SHP77 treated with DMSO at 0.1 percent for 48 hours (cell line): ENCODE measurements at regions not wholly inside any gene's neighbourhood (a gene's known extent, or its start where the extent isn't known, plus 50 kb on each side); places are given as distances from the start of the nearest gene placed in this dataset.

ENCODE experiments used
- DNase-seq: peaks from one replicate; lab custom pipeline; 2025; lab: John Stamatoyannopoulos, UW

DNA sequence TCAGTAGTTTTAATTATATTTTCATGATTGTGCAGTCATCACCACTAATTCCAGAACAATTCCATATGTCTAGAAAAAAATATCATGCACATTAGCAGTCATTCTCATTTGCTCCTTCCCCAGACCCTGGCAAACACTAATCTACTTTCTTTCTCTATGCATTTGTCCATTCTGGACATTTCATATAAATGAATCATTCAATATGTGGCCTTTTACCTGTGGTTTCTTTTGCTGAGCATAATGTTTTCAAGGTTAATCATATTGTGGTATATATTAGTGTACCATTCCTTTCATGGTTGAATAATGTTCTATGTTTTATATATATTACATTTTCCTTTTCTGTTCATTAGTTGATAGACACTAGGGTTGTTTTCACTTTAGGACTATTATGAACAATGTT, 811.1 kb upstream of the RAG2 start:
- no peak for DNase-seq

DNA sequence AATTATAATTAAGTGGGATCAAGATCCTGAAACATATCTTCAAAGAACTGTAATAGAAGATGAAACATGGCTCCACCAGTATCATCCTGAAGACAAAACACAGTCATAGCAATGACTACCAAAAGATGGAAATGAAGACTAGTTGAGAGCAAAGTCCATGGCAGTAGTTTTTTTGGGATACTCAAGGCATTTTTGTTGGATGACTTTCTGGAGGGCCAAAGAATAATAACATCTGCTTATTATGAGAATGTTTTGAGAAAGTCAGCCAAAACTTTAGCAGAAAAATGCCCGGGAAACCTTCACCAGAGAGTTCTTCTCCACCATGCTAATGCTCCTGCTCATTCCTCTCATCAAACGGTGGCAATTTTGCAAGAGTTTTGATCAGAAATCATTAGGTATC, 809.4 kb upstream of the RAG2 start:
- no peak for DNase-seq

DNA sequence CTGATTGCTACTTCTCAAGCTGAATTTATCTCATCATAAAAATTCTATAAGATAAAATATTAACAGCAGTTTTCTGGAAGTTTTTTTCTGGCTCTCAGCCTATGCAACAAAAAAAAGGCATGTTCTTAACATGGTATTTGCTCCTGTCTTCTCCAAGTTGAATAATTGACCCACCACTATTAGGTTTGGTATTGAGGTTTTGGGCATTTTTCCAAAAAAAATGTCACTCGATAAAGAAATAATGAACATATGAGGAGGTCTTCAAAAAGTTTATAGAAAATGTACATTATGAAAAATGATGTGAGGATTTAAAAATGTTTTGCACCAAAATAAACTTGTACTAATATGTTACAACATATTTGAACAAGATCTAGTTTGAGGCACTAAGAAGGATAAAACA, 808.6 kb upstream of the RAG2 start:
- no peak for DNase-seq

DNA sequence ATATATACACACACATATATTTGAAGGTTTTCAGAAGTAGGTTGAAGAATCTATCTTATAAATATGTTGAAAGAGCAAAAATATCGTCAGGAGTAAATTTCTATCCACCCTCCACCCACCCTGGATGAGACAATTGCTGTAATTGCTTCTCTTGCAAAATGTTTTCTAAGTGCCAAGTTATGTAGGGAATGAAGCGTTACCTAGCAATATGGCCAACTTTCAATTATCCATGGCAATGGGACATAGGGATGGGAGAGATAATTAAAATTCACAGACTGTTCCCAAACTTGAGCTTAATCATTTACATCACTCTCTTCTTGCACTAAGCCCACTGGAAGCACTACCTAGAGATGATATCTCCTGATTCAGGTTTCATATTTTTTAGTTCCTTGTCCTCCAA, 806.2 kb upstream of the RAG2 start:
- no peak for DNase-seq

DNA sequence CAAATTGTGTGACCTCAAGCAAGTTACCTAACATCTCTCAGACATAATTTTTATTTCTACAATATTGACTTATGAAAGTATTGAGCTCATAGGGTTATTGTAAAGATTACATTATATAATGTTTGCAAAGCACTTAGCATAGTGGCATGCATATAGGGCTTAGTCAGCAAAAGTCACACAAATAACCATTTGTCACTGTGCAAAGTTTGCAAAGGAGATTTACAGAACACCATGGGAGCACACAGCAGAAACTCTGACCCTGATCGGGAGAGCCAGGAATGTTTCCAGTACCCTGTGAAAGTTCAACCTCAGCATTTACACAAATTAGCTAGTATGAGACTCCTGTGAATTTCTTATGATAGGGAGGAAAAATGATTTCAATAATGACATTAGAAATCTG, 804.6 kb upstream of the RAG2 start:
- no peak for DNase-seq

DNA sequence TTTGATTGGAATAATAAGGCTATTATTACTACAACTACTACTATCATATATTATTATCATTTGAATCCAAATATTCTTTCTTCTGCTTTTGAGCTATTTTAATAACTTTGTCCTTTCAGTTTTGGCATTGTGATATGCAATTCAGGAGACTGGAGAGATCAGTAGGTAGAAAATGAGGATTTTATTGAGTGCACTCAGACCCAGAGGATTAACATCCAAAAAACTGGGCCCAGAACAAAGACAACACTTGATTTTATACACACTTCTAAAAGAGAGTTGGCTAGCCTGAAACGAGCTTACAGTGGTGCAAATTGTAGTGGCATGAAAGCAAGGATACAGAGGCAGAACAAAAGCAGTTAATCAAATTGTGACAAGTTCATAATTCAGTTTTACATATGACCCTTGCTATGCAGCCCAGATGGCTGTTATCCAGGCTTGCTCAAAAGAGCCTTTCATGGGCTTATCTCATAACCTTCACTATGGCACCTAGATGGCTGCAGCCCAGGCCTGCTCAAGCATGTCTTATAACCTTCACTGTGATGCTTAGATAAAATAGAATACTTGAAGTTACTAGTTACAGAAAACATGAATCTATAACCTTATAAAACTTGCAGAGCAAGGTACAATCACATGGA, 796.3 kb upstream of the RAG2 start:
- no peak for DNase-seq

DNA sequence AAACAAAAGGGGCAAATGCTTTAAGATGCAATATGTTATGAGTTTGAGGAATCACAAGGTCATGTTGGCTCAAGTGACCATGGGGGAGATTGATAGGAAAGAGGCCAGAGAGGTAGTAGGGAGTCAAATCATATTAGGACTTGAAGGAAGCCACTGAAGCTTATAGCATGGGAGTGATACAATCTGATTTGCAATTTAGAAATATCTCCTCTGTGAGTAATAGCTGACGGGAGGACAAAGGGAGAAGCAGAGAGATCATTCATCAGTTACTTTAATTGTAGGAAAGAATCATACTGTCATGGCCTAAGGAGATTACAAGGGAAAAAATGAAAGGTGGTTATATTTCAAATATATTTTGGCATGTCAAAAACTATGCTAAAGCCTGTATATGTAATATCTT, 793.6 kb upstream of the RAG2 start:
- no peak for DNase-seq

DNA sequence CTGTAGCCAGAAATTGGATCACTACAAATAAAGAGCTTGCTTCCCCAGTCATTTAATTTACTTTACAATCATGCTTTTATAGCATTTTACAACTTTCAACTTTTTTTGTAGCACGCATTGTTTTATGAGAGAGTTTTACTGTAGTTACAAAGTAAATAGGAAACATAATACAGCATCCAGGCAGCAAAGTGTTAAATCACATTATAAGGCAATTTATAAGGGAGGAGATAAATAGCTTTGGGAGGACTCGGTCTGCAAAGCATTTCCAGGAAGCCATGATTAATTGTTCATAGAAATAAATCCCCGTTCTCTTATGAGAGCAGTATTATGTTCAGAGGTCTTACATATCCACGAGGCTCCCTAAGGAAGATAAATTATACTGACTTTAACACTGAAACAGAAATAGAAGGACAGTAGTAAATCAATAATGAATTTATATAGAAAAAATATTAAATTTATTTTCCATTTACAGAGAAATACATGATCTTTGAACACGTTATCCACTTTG, 792.6 kb upstream of the RAG2 start:
- DNase-seq: no peak

DNA sequence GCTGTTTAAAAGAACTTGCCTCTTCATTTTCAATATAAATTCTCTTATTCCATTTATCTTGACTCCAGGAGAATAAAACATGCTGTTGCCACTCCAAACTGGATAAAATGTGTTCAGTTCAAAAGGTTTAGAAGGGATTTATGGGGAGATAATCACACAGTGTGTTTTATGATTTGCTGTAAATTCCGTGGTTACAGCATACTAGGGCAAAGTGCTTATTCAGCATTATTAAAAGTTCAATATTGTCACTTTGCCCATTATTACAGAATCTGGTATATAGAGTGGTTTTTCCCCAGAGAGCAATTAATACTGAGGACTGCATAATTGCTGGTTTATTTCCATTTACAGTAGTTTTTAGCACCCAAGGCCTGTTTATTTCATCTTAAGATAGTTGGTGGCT, 780.9 kb upstream of the RAG2 start:
- no peak for DNase-seq

DNA sequence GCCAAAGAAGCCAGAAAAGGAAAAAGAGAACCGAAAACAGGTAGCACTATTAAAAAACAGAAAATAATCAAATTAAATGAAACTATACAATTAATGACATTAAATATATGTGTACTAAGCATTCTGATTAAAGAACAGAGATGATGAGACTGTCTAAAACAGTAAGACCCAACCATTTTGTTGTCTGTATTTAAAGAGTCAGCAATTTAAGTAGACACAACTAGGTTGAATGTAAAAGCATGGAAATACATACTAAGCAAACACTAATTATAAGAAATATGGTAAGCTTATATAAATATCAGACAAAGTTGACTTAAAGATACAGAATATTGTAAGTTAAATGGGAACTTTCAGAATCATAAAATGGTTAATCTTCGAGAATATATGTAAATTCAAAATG, 774.6 kb upstream of the RAG2 start:
- no peak for DNase-seq

DNA sequence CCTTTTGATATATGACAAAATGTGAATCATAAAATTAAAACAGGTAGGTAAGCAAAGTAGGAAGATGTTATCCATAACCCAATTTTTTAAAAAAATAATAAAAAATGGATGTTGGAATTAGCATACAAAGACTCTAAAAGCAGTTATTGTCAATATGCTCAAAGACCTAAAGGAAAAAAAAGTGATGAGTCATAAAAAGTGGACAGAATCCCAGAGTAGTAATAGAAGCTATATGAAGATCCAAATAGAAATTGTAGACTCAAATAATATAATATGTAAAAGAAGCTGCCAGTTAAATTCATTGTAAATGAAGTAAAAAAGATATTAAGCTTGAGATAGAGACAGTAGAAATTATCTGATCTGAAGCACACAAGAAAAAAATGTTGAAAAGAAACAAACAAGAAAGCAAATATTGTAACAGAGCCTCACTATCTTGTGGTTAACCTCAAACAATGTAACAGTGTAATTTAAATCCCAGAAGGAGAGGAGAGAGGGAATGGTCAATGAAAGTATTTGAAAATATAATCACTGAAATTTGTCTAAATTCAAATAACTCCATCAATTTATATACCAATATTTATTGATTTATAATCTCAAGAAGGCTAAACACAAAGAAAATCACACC, 773.4 kb upstream of the RAG2 start:
- no peak for DNase-seq

DNA sequence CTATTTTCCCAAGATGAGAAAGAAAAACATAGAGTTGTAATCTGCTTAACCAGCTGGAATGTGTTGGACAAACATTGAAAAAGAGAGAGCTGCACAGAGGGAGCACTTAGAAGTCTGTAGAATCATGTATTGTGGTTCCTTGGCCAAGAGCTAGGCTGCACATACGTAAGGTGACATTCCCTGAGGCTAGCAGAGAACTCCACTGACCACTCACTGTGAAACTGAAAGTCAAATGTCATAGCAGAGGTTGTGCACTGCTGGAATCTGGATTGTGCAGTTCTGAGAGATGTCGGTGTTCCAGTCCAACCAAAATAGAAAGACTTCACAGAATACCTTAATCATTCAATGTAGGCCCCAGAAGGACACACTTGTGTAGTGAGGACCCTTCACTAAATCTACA, 772.8 kb upstream of the RAG2 start:
- DNase-seq: no peak

DNA sequence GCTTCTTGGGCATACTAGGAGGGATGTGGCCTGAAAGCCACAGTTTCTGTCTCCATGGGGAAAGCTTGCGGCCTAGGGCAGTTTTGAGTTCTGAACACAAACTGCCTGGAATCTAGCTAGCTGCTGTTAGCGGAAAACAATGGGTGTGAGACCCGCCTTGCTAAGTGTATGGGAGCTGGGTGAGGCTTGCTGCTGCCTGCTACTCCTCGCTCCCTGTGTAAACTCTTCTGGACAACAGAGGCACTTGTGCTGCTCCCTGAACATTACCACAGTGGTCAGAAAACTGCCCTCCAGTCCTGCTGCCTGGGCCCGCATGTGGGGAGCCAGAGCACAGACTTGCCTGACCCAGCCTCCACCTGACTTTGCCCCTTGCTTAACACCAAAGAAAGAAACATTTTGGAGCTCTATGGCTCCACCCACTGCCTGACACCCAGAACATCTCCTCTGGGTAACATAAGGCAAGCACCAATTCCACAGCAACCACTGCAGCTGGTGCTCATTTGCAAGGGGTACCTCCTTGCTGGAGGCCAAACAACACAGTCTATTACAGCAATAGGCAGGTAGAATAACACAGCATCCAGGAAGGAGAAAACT, 766.3 kb upstream of the RAG2 start:
- DNase-seq: no peak

DNA sequence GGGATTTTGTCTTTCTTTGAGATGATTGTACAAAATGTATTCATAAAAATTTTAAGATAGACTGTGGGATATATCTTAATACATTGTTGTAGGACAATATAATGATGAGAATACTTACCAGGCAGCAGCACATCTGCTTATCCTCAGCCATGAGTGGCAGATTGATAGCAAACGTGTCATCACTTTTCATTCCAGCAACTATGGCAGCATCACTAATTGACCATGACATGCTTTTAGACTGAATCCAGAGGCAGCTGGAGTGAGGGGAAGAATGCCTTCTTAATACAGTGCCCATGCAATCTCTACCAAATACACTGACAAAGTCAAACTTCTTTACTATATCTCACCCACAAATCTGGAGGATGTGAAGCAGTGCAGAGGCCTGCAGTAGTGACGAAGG, 755.2 kb upstream of the RAG2 start:
- DNase-seq: no peak

DNA sequence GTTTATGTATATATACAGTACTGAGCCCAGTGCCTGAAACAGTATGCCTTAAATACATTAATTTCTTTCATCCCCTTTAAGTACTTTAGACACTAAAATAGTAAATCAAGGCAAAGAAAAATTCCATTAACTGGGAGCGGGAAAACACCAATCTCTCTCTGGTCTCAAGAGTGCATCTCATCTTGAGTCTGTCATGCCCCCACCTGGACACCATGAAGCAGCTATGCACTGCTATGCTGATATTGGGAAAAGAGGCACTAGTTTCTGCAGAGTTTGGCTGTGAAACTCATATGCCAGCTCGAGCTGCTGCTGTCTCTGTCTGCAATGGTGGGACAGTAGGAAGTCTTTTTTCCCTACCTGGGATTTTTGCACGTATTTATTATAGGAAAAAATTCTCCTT, 754.4 kb upstream of the RAG2 start:
- DNase-seq: no peak

DNA sequence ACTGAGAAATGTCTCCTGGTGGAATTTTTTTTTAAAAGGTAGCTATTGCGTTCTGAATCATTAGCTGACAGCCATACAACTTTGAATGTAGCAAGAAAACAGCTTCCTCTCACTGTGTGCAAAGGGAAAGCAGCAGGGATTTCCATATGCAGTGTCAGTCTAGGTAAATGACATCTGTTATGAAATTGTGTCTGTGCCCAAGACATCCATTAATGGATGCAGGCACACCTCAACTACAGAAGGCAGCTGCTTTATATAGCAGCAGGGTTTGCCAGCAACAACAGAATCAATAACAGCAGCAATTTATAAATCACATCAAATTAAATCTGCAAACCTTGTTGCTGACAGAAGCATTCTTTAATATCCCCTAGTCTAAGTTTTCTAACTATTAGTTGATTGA, 745.3 kb upstream of the RAG2 start:
- no peak for DNase-seq

DNA sequence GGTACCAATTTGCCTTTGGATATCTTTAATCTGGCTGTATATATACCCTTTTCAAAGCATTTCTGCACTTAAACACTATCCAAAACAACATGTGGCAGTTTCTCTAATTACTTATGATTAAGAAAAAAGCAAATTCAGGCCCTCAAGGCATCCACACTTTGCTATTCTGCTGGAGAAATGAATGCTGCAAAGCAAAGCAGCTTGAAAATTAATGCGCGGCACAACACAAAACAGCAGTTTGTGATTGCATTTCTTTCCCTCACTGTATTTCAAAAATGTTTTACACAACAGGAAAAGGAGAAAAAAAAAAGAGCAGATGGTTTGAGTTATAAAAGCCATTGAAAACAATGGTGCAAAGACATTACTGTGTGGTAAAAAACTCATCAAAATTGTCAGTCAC, 738.4 kb upstream of the RAG2 start:
- DNase-seq: no peak

DNA sequence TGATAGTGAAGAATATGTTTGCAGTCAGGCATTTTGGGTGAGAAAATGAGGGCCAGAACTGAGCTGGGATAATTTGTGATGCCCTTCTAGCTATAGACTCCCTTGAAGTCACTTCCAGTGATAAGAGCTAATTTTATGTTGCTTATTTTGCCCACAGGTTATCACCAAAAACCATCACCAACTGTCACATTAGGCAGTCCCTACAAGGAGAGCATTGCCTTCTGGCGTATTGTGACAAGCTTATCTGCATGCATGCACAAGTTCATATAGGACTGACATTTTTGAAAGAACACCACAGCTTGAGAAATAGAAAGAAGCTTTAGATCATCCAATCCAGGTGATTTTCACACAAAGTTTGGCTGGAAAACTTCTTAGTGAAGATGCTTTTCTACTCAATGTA, 735.3 kb upstream of the RAG2 start:
- DNase-seq: no peak

DNA sequence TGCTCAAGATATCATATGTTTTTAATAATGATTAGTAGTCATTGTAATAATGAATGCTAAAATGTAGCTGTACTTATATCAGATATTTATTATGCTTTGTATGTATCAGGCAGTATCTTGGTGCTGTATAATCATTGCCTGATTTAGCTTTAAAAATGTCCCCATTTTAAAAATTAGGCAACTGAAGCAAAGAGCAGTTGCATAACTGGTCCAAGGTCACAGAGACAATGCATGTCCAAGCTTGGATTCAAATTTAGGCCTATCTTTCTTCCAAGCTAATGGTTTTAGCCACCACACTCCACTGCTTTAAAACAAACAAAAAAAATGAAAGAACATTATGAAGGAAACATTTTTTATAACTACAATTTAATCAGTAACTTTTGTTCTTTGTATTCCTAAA, 725.8 kb upstream of the RAG2 start:
- DNase-seq: no peak

DNA sequence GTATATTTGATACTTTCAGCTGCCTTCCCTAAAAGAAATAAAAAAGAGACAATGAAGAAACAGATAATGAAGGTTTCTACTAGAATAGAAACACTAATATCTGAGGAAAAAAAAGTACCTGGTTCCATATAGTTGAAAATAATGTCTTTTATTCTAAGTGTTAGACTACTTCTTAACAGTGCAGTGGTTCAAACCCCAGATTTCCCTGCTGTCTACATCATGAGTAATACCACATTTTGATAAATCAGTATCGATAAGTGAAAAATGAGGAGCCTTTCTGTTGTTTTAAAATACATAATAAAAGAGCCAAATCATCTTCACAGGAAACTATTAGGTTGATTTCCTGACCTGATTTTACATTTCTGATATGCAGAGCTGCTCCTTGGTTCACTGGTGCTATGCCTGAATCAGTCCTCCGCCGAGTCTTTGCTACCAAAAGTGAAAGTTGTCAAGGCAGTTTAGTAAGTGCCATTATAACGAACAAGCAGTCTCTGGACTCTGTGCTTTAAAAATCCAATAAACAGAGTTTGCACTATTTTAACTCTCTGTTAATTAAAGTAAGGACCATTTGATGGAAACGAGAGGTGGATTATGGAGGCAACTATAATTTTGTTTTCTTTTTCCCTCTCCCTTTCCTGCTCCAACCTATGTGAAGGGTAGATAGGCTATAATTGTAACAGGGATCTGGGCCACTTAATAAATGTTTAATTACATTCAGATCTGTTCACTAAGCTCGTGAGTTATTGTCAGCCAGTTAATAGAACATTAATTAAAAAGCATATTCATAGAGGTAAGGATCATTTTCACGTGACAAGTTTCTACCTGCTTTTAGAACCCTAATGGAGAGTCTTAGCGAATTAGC, 724.5 kb upstream of the RAG2 start:
- DNase-seq: no peak

DNA sequence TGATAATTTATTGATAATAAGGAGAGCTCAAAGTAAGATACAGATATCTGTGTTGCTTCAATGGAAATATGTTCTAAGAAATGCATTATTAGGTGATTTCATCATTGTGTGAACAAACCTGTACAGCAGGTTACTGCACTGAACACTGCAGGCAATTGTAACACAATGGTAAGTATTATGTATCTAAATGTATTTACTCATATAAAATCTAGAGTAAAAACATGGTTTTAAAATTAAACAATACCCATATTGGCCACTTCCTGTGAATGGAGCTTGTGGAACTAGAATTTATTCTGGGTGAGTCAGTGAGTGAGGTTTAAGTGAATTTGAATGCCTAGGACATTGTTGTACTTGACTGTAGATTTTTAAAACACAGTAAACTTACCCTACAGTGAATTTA, 722.9 kb upstream of the RAG2 start:
- no peak for DNase-seq

DNA sequence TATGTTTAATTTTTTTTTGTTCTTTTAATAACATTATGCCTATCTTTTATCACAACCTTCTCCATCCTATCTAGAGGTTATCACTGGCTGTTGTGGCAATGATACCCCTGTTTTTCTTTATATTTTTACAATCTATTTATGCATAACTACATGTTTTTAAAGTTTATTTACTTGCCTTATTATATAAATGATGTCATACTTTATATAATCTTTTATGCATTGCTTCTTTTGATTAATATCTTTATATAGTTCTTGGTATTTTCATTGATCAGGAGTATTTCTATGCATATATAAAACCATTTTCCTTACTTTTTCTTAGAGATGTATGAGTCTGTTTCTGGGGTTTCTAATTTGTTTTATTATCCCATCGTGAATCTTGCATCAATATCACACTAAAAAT, 719.8 kb upstream of the RAG2 start:
- no peak for DNase-seq

DNA sequence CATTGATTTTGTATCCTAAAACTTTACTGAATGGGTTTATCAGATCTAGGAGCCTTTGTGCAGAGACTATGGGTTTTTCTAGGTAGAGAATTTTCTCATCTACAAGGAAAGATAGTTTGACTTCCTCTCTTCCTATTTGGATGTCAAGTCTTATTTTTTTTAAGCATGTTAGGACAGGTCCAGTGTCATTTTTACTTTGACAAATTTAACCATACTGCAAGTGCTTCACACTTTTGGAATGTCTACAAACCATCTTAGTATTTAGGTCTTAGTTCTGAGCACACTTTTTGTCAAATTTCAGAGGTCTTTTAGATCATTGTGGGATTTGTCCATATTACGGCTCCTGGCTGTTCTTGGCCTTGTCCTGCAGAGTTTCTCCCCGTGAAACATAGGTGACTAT, 715.2 kb upstream of the RAG2 start:
- DNase-seq: no peak
